Transverse colon (tissue), 4 donors: ENCODE measurements at regions not wholly inside any gene's neighbourhood (a gene's known extent, or its start where the extent isn't known, plus 50 kb on each side); places are given as distances from the start of the nearest gene placed in this dataset.

Source experiments
- DNase-seq: peaks from one replicate; pipeline ENCODE4 v3.0.0-alpha.2; 2019
- H3K27ac ChIP-seq, 4 donors: fragments of 200-600 bp; sonication (generic); 2 replicates each; pipeline ENCODE4 v1.5.1; 2016 to 2018; ENCODE audit warnings: inconsistent platforms in 4 of 4
- H3K27me3 ChIP-seq: fragments of 200-600 bp; sonication (generic); 2 replicates; pipeline ENCODE4 v1.5.1; 2017; ENCODE audit warnings: inconsistent platforms
- H3K36me3 ChIP-seq, 4 donors: fragments of 200-600 bp; sonication (generic); 2 replicates each; pipeline ENCODE4 v1.5.1; 2017 to 2019; ENCODE audit warnings: inconsistent platforms in 4 of 4
- H3K4me1 ChIP-seq, 4 donors: fragments of 200-600 bp; sonication (generic); 2 replicates each; pipeline ENCODE4 v1.5.1; 2017 to 2020; ENCODE audit warnings: inconsistent platforms in 4 of 4
- H3K4me3 ChIP-seq, 4 donors: fragments of 200-600 bp; sonication (generic); 1 replicate in 1 of 4; 2 replicates in 3 of 4; pipeline versions ENCODE4 v1.5.1 to v1.6.1; 2017 to 2019; ENCODE audit warnings: inconsistent platforms in 4 of 4
- H3K9me3 ChIP-seq, 2 donors: fragments of 200-600 bp; sonication (generic); 2 replicates each; pipeline ENCODE4 v1.5.1; 2017 to 2019; ENCODE audit warnings: inconsistent platforms in 2 of 2
- CTCF ChIP-seq, 5 experiments: fragments of 200-600 bp in 3 of 5; fragments of 450-650 bp in 2 of 5; sonication (generic) in 3 of 5; IDR thresholded peaks; 1 replicate in 2 of 5; 2 replicates in 3 of 5; pipeline ENCODE4 v1.5.1; 2016 to 2017; ENCODE audit warnings: antibody characterized with exemption in 5 of 5, inconsistent platforms in 3 of 5, mild to moderate bottlenecking in 2 of 5, moderate library complexity in 1 of 5
- EP300 ChIP-seq: sonication (generic); formaldehyde crosslinking; IDR thresholded peaks from one replicate; pipeline ENCODE4 v1.6.1; 2017; ENCODE audit warnings: antibody characterized with exemption, low read depth
- POLR2A ChIP-seq: fragments of 450-650 bp; IDR thresholded peaks from one replicate; pipeline ENCODE4 v1.6.1; 2016; ENCODE audit warnings: antibody characterized with exemption, mild to moderate bottlenecking, moderate library complexity
- POLR2AphosphoS5 ChIP-seq, 3 donors: sonication (generic); formaldehyde crosslinking; IDR thresholded peaks; one replicate each; pipeline ENCODE4 v1.6.1; 2016; ENCODE audit warnings: antibody characterized with exemption in 3 of 3
- WGBS, 2 donors: methylation state at CpG; one replicate each; pipeline ENCODE4 v1.1.5; 2018; ENCODE audit warnings: low coverage in 1 of 2; 5-methylcytosine and 5-hydroxymethylcytosine counted together
- in situ Hi-C, 4 donors: fragments of 200-750 bp; cut with MboI; loops; one replicate each; pipeline versions ENCODE4 v1.15.0 to v1.15.1; 2017; ENCODE audit warnings: low sequenced_read_pairs in 3 of 4, low pct_ligation_motif_present in 1 of 4, low pct_unique_long_range_greater_than_20kb in 1 of 4
- intact Hi-C: fragments of 100-400 bp; cut with DNase I; formaldehyde crosslinking; loops from one replicate; pipeline ENCODE4 v1.15.1; 2023; ENCODE audit warnings: low total_unique reads

DNA sequence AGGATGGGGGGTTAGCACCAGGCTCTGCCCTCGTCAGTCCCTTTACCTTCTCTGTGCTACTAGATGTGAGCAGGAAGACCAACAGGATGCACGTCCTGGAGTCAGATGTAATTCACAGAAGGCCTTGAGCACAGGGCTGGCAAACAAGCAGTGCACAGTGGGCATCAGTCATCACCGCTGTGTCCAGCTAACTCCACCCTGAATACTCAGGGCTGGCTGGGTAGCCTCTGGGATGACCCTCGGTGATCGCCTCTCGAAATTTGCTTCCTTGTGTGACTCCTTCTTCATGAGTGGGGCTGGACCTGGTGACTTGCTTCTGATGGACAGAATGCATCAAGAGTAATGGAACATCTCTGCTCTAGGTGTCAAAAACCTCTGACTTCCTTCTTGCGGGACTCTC is 92.2 kb upstream of the TMPRSS2 start:
- Histone ChIP-seq H3K36me3 (no peaks in the 10 kb centered on the region), H3K27me3 (no peaks in the 10 kb centered on the region), H3K4me3 (no peak overlapping the region), H3K4me1 (peaks cover 6 to 11% (median 7%) of the 10 kb centered on the region in 4 donors), H3K27ac (no peak overlapping the region), H3K9me3 (no peaks in the 10 kb centered on the region)
- WGBS, 2 donors = 93% methylated on average over 7 of the region's 7 CpGs; no CpG with 5 or more reads in 1 of the 2 donors
- in situ Hi-C loops (loop anchor here in 1 of 4 donors (25.0 kb wide), 1 partner anchor 512 kb away; no protein-coding TSS in a partner anchor), intact Hi-C loops (no loop called here)
- TF ChIP-seq POLR2AphosphoS5 (IDR thresholded peaks at IDR 0.05) (no peak), CTCF (IDR thresholded peaks at IDR 0.05) (no peak), POLR2A (no peak), EP300 (no peak)
- no peak for DNase-seq

GRCh38 chr21:41598561-41599431 is 90.8 kb upstream of the TMPRSS2 start:
- Histone ChIP-seq H3K27ac (no peak overlapping the region), H3K27me3 (no peaks in the 10 kb centered on the region), H3K4me1 (peaks cover 6 to 12% (median 11%) of the 10 kb centered on the region in 4 donors), H3K4me3 (no peak overlapping the region), H3K36me3 (no peaks in the 10 kb centered on the region), H3K9me3 (no peaks in the 10 kb centered on the region)
- 56 to 79% methylated on average over 3 to 21 of the region's 21 CpGs for whole genome bisulfite sequencing, 2 donors
- no peak for DNase-seq
- TF ChIP-seq EP300 (no peak), CTCF (IDR thresholded peaks at IDR 0.05) (no peak), POLR2AphosphoS5 (IDR thresholded peaks at IDR 0.05) (no peak), POLR2A (no peak)
- in situ Hi-C loops = no loop called here
- intact Hi-C loops = no loop called here

- no peaks in the 10 kb centered on the region for H3K36me3 ChIP-seq
- no peaks in the 10 kb centered on the region for H3K9me3 ChIP-seq
- WGBS, 2 donors = 85% methylated on average over 9 of the region's 9 CpGs; no CpG with 5 or more reads in 1 of the 2 donors
- H3K27ac ChIP-seq = no peak overlapping the region
- no peaks in the 10 kb centered on the region for H3K27me3 ChIP-seq
- no peak for DNase-seq
- in situ Hi-C loops (no loop called here), intact Hi-C loops (no loop called here)
- peaks cover 6 to 19% (median 12%) of the 10 kb centered on the region in 4 donors for H3K4me1 ChIP-seq
- no peak overlapping the region for H3K4me3 ChIP-seq
- no peak for TF ChIP-seq POLR2AphosphoS5 (IDR thresholded peaks at IDR 0.05)
- no peak for TF ChIP-seq POLR2A
- no peak for TF ChIP-seq EP300
- TF ChIP-seq CTCF (IDR thresholded peaks at IDR 0.05) = no peak
Observed at GRCh38 chr21:41597811-41598231, 89.9 kb upstream of the TMPRSS2 start.

GRCh38 chr21:41597227-41597626 is 89.3 kb upstream of the TMPRSS2 start:
- 85% methylated on average over 1 of the region's 1 CpG; no CpG with 5 or more reads in 1 of the 2 donors for WGBS, 2 donors
- Histone ChIP-seq H3K9me3 (no peaks in the 10 kb centered on the region), H3K36me3 (no peaks in the 10 kb centered on the region), H3K4me3 (no peak overlapping the region), H3K4me1 (peaks cover 6 to 19% (median 12%) of the 10 kb centered on the region in 4 donors), H3K27me3 (no peaks in the 10 kb centered on the region), H3K27ac (no peak overlapping the region)
- TF ChIP-seq POLR2AphosphoS5 (IDR thresholded peaks at IDR 0.05) = no peak
- TF ChIP-seq POLR2A = no peak
- TF ChIP-seq EP300 = no peak
- no peak for TF ChIP-seq CTCF (IDR thresholded peaks at IDR 0.05)
- in situ Hi-C loops = no loop called here
- no peak for DNase-seq
- intact Hi-C loops = no loop called here
